Spleen (tissue), 11 donors: ENCODE measurements at regions not wholly inside any gene's neighbourhood (a gene's known extent, or its start where the extent isn't known, plus 50 kb on each side); places are given as distances from the start of the nearest gene placed in this dataset.
"Not testable (repeated sequence)": the region's sequence is repeated elsewhere in the genome, so short reads cannot be mapped to it uniquely, and the experiment has no call there.

ENCODE experiments used
- DNase-seq: peaks from one replicate; pipeline ENCODE4 v3.0.0-alpha.2; 2020
- H3K27ac ChIP-seq, 8 donors: fragments of 200-600 bp; sonication (generic) in 7 of 8; 1 replicate in 4 of 8; 2 replicates in 4 of 8; pipeline versions ENCODE4 v1.5.0 to v1.8.0; 2016 to 2021; ENCODE audit warnings: inconsistent platforms in 4 of 8, mild to moderate bottlenecking in 4 of 8, moderate library complexity in 1 of 8
- H3K27me3 ChIP-seq, 7 donors: fragments of 200-600 bp; sonication (generic) in 6 of 7; replicated peaks in 1 of 7; 1 replicate in 4 of 7; 2 replicates in 3 of 7; pipeline versions ENCODE4 v1.5.0 to v1.8.0; 2016 to 2021; ENCODE audit warnings: inconsistent platforms in 3 of 7, mild to moderate bottlenecking in 1 of 7
- H3K36me3 ChIP-seq, 6 donors: fragments of 200-600 bp; sonication (generic) in 5 of 6; 1 replicate in 4 of 6; 2 replicates in 2 of 6; pipeline versions ENCODE4 v1.5.0 to v1.8.0; 2016 to 2021; ENCODE audit warnings: inconsistent platforms in 2 of 6
- H3K4me1 ChIP-seq, 6 donors: fragments of 200-600 bp; sonication (generic) in 5 of 6; 1 replicate in 3 of 6; 2 replicates in 3 of 6; pipeline versions ENCODE4 v1.5.0 to v1.8.0; 2016 to 2021; ENCODE audit warnings: inconsistent platforms in 3 of 6
- H3K4me3 ChIP-seq, 8 donors: fragments of 200-600 bp; sonication (generic) in 7 of 8; 1 replicate in 4 of 8; 2 replicates in 4 of 8; pipeline versions ENCODE4 v1.5.0 to v1.8.0; 2016 to 2021; ENCODE audit warnings: inconsistent platforms in 4 of 8, mild to moderate bottlenecking in 4 of 8, moderate library complexity in 2 of 8
- H3K9me3 ChIP-seq, 8 donors: fragments of 200-600 bp; sonication (generic) in 7 of 8; 1 replicate in 4 of 8; 2 replicates in 4 of 8; pipeline versions ENCODE4 v1.5.0 to v1.8.0; 2016 to 2021; ENCODE audit warnings: inconsistent platforms in 4 of 8
- CTCF ChIP-seq, 11 experiments: fragments of 200-600 bp in 7 of 11; fragments of 450-650 bp in 4 of 11; sonication (generic) in 4 of 11; IDR thresholded peaks in 8 of 11; conservative IDR thresholded peaks in 3 of 11; 1 replicate in 7 of 11; 2 replicates in 4 of 11; pipeline versions ENCODE4 v1.4.0 to v1.8.0; 2016 to 2021; ENCODE audit warnings: antibody characterized with exemption in 11 of 11, inconsistent platforms in 4 of 11, mild to moderate bottlenecking in 1 of 11
- POLR2A ChIP-seq, 3 donors: fragments of 450-650 bp; IDR thresholded peaks; one replicate each; pipeline ENCODE4 v1.5.1; 2017; ENCODE audit warnings: antibody characterized with exemption in 3 of 3, mild to moderate bottlenecking in 1 of 3
- POLR2AphosphoS5 ChIP-seq, 3 donors: sonication (generic); formaldehyde crosslinking; IDR thresholded peaks; one replicate each; pipeline ENCODE4 v1.5.1; 2017; ENCODE audit warnings: antibody characterized with exemption in 3 of 3
- WGBS, 5 donors: extraction: QIAGEN DNeasy Blood & Tissue Kit in 3 of 5; methylation state at CpG; one replicate each; pipeline versions ENCODE4 v1.1.5 to v1.1.7; 2013 to 2018; 5-methylcytosine and 5-hydroxymethylcytosine counted together
- intact Hi-C: fragments of 100-400 bp; cut with DNase I; formaldehyde crosslinking; loops from one replicate; pipeline ENCODE4 v1.15.0; 2023; ENCODE audit warnings: low total_unique reads
- donor health status: healthy with polysubstance abuse.
- donor health status: DM: no; HTN: no; CAD: no; lungs with moderate emphysema.
- donor health status: DM: no; HTN: no; CAD: no.
- donor health status: Bipolar disorder and iron deficiency.
- donor health status: healthy.
- donor health status: DM: no; HTN: no; CAD: no.
- donor health status: DM: yes; HTN: yes; CAD: no.

GRCh38 chrX:45508454-45508853 is 307.8 kb upstream of the DIPK2B start:
- DNase-seq: no peak
- Histone ChIP-seq H3K4me3 (no peak overlapping the region), H3K27me3 (no peaks in the 10 kb centered on the region), H3K9me3 (peaks cover 0 to 8% (median 0%) of the 10 kb centered on the region in 8 donors), H3K4me1 (no peaks in the 10 kb centered on the region), H3K27ac (no peak overlapping the region), H3K36me3 (no peaks in the 10 kb centered on the region)
- no peak for TF ChIP-seq CTCF (IDR thresholded peaks at IDR 0.05 in 8 of 11, conservative IDR thresholded peaks at IDR 0.05 in 3 of 11)
- TF ChIP-seq POLR2A (IDR thresholded peaks at IDR 0.05): no peak
- WGBS, 5 donors: 78 to 100% (median 87%) methylated on average over 2 of the region's 2 CpGs
- intact Hi-C loops: no loop called here

- Histone ChIP-seq H3K4me3 (no peak overlapping the region), H3K27ac (peak overlapping the region in 6 of 8 donors; percentile 13 to 59 (median 35)), H3K36me3 (no peaks in the 10 kb centered on the region), H3K27me3 (no peaks in the 10 kb centered on the region), H3K4me1 (no peaks in the 10 kb centered on the region), H3K9me3 (peaks cover 0 to 8% (median 0%) of the 10 kb centered on the region in 8 donors)
- WGBS, 5 donors: 90 to 96% (median 95%) methylated on average over 2 of the region's 2 CpGs
- DNase-seq: no peak
- intact Hi-C loops: no loop called here
- no peak for TF ChIP-seq POLR2A (IDR thresholded peaks at IDR 0.05)
- TF ChIP-seq POLR2AphosphoS5 (IDR thresholded peaks at IDR 0.05): no peak
- TF ChIP-seq CTCF (IDR thresholded peaks at IDR 0.05 in 8 of 11, conservative IDR thresholded peaks at IDR 0.05 in 3 of 11): no peak
These were observed 305.6 kb upstream of the DIPK2B start for GRCh38 chrX:45506149-45506730.

- TF ChIP-seq POLR2AphosphoS5 (IDR thresholded peaks at IDR 0.05) (no peak), CTCF (IDR thresholded peaks at IDR 0.05 in 8 of 11, conservative IDR thresholded peaks at IDR 0.05 in 3 of 11) (no peak), POLR2A (IDR thresholded peaks at IDR 0.05) (no peak)
- no peaks in the 10 kb centered on the region for H3K27me3 ChIP-seq
- no peak for DNase-seq
- no peaks in the 10 kb centered on the region for H3K36me3 ChIP-seq
- H3K4me3 ChIP-seq: no peak overlapping the region
- intact Hi-C loops: no loop called here
- 0 to 50% (median 4%) methylated on average over 1 of the region's 1 CpG for WGBS, 5 donors
- H3K9me3 ChIP-seq: peaks cover 0 to 8% (median 0%) of the 10 kb centered on the region in 8 donors
- no peaks in the 10 kb centered on the region for H3K4me1 ChIP-seq
- peak overlapping the region in 2 of 8 donors; percentile 51 to 59 for H3K27ac ChIP-seq
These were observed 304.5 kb upstream of the DIPK2B start for GRCh38 chrX:45505214-45505613.

- H3K4me3 ChIP-seq, H3K27me3 ChIP-seq, intact Hi-C loops, H3K36me3 ChIP-seq, H3K9me3 ChIP-seq, H3K4me1 ChIP-seq, H3K27ac ChIP-seq: not testable (repeated sequence)
- WGBS, 5 donors: 84 to 99% (median 89%) methylated on average over 12 to 31 of the region's 31 CpGs; no CpG with 5 or more reads in 1 of the 5 donors
- peak; percentile 64 for DNase-seq
These were observed 303.2 kb upstream of the DIPK2B start for GRCh38 chrX:45503787-45504362.
